Fibroblast of lung (primary cell): ENCODE measurements at regions not wholly inside any gene's neighbourhood (a gene's known extent, or its start where the extent isn't known, plus 50 kb on each side); places are given as distances from the start of the nearest gene placed in this dataset.

Experiments used
- EZH2 ChIP-seq: IDR thresholded peaks from 2 replicates; pipeline ENCODE4 v1.5.1; 2012; ENCODE audit warnings: low read length, control low read depth, mild to moderate bottlenecking; ENCODE audit errors: missing control alignments
- TF ChIP-seq, protein P1 (sequence below), 2 donors: IDR thresholded peaks in 1 of 2; conservative IDR thresholded peaks in 1 of 2; 1 replicate in 1 of 2; 2 replicates in 1 of 2; pipeline ENCODE4 v1.5.1; 2011 to 2012; ENCODE audit warnings: low read length in 2 of 2, control low read depth in 1 of 2, inconsistent platforms in 1 of 2, low read depth in 1 of 2, mild to moderate bottlenecking in 1 of 2

DNA sequence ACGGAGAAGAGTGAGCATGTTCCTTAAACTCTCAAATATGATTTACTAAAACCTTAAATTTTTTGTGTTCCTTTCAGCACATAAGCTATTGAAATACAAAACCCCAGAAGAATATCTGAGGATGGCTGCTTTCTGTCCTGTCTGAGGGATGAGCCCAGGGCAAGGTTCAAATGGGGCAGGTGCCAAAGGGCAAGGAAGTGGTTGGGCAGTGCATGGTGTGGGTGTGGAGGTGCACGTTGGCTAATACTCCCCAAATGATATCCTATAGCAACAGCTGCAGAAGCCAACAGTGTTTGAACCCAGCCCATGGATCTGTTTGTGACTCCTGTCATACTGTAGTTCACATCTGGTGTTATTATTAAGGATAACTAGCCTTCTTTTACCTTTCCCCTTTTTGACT lies 183.0 kb downstream of the CDCA7 start:
- TF ChIP-seq, protein P1, sequence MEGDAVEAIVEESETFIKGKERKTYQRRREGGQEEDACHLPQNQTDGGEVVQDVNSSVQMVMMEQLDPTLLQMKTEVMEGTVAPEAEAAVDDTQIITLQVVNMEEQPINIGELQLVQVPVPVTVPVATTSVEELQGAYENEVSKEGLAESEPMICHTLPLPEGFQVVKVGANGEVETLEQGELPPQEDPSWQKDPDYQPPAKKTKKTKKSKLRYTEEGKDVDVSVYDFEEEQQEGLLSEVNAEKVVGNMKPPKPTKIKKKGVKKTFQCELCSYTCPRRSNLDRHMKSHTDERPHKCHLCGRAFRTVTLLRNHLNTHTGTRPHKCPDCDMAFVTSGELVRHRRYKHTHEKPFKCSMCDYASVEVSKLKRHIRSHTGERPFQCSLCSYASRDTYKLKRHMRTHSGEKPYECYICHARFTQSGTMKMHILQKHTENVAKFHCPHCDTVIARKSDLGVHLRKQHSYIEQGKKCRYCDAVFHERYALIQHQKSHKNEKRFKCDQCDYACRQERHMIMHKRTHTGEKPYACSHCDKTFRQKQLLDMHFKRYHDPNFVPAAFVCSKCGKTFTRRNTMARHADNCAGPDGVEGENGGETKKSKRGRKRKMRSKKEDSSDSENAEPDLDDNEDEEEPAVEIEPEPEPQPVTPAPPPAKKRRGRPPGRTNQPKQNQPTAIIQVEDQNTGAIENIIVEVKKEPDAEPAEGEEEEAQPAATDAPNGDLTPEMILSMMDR (conservative IDR thresholded peaks at IDR 0.05 in 1 of 2, IDR thresholded peaks at IDR 0.05 in 1 of 2; ENCODE audit: low read depth in 1 of 2, low read length in 2 of 2), result no peak
- TF ChIP-seq EZH2, result no peak
